NCI-H1417 (cell line): ENCODE measurements at regions not wholly inside any gene's neighbourhood (a gene's known extent, or its start where the extent isn't known, plus 50 kb on each side); places are given as distances from the start of the nearest gene placed in this dataset.
A peak's percentile ranks its signal among the peaks of the same experiment; 100 is the strongest.
"Not testable (repeated sequence)": the region's sequence is repeated elsewhere in the genome, so short reads cannot be mapped to it uniquely, and the experiment has no call there.

ENCODE experiments used
- DNase-seq, 3 experiments: peaks; one replicate each; lab custom pipeline; 2025; lab: John Stamatoyannopoulos, UW

DNA sequence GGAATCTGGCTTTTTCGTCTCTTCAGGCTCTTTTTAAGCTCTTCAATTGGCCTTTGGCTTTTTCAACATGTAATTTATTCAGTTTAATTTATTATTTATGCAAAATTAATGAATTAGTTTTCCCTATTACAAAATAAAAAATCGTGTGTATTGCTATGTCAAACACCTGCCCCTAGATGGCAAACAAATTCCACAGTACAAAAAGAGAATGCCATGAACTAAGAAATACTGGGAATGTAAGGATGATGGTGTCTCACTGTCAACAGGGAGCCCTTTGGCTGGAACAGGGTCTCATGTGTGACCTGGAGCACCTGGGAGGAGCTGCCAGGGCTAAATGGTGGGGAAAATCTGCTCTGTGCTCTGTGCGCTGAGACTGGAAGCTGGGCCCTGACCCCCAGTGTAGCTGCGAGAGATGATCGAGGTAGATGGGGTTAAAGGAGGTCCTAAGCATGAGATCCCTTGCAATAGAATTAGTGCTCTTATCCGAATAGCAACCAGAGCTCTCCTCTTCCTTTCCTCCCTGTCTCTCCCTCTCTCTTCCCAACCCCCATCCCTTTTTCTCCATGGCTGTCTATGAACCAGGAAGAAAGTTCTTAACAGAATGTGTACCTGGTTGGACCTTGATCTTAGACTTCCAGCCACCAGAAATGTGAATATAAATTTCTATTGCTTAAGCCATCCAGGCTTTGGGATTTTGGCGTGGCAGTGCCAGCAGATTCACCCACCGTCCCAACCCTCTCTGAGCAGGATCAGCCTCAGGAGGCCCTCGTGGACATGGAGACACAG is 1183.5 kb downstream of the RPIA start:
- DNase-seq: not testable (repeated sequence)

- DNase-seq: not testable (repeated sequence)
Measured at GRCh38 chr2:89876445-89876844, 1185.0 kb downstream of the RPIA start.

DNA sequence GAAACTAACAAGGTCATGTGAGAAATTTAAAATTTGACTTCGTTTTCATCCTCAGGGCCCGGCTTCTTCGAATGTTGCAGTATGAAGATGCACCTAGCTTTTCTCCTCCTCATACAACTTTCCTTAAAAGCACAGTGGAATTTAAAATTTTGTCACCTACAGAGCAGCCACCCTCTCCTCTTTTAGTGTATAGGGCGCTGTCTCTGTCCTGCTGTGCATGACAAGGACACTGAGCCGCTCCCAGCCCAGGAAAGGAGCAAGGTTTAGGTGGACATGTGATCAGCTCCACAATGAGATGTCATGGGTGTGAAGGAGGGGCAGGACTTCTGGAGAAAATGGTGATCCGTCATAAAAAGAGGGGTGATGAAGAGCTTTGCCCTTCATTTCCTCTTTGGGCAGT is 1185.4 kb downstream of the RPIA start:
- DNase-seq: not testable (repeated sequence)

DNA sequence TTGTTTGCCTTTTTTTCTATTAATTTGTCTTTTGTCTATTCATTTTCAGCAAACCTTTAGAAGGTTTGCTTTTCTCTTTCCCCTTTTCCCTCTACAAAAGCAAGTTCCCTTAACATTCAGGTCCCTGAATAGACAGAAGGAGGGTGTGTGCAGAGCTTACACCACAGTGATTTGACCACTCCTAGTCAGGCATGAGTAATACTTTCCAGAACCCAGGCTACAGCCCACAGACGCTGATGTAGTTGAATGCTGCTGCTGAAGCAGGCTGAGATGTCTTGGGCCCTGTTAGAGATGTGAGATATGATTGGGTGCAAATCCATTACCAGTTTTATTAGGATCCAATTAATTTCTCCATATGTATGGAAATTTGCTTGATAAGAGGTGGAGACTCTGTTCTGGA is 1191.4 kb downstream of the RPIA start:
- not testable (repeated sequence) for DNase-seq

DNA sequence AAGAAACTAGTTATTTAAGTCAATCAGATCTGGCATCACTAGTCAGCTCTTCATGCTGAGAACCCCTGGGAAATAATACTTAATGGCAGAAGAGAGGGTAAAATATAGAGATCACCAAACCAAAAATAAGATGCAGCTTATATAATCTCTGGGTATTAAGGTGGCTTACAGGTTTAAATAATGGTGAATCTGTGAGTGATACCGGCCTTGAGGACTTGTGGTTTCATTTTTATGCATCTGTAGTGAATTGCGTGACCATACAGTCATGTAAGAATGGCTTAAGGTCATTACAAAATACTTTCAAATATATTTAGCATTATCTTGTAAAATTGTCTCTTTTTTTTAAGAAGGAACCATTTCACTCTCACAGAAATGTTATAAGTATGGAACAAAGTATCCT is 1192.2 kb downstream of the RPIA start:
- DNase-seq: not testable (repeated sequence)

DNA sequence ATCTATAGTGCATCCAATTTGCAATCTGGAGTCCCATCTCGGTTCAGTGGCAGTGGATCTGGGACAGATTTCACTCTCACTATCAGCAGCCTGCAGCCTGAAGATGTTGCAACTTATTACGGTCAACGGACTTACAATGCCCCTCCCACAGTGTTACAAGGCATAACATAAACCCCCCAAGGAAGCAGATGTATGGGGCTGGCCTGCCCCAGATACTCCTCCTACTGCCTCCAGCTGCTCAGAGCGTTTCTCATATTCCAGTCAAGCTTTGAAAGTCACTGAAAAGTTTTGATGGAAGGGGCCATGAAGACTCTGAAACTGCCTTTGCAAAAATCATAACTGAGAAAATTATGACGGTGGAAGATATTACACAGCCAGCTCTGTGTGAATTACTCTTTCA is 1193.6 kb downstream of the RPIA start:
- DNase-seq: not testable (repeated sequence)

DNA sequence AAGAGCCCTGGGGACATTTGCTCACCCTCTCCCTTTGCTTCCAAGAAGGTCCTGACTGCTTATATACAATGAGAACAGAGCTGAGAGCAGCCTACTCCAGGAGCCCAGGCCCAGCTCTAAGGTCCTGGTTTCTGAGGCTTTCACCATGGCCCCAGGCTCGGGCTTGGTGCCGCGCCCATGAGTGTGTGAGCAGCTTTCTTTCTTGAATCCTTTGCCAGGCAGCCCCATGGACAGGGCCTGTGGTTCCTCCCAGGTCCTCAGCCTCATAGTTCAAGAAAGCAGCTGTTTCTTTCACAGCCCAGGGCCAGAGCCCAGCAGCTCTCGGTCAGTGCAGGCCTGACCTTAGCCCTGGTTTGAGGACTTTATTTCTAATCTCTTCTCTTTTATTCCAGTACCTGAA is 1197.2 kb downstream of the RPIA start:
- not testable (repeated sequence) for DNase-seq

- not testable (repeated sequence) for DNase-seq
Measured at GRCh38 chr2:89890185-89890773, 1198.8 kb downstream of the RPIA start.

DNA sequence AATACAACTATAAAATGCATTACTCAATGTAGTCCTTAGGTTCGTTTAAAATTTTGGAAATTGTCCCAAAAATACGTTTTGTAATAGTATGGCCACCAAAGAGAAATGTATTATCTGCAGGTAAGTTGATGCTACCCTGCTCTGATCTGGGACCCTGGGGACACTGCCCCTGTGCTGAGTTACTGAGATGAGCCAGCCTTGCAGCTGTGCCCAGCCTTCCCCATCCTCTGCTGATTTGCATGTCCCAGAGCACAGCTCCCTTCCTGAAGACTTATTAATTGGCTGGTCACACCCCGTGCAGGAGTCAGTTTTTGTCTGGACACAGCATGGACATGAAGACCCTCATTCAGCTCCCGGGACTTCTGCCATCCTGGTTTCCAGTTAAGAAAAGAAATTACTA is 1203.5 kb downstream of the RPIA start:
- DNase-seq: not testable (repeated sequence)

GRCh38 chr2:89895629-89896028 is 1204.2 kb downstream of the RPIA start:
- not testable (repeated sequence) for DNase-seq

DNA sequence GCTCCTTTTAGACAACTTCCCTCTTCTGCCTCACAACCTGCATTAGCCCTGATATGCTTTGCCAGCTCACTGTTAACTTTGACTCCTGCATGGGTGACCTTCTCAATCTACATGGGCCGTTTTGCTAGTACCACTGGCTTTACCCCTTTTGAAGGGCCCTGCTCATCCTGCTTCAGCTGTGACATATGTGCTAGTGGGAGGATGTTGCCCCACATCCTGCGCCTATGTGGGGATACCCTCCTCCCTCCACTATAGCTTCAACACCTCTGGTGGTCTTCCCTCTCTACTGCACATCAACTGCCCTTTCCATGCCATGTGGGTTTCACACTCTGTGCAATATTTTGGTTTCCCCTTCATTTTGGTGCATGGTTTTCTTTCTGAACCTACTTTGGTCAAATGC is 1235.5 kb downstream of the RPIA start:
- DNase-seq: not testable (repeated sequence)

- DNase-seq: not testable (repeated sequence)
Measured at GRCh38 chr2:89935436-89935835, 1244.0 kb downstream of the RPIA start.

GRCh38 chr2:89936011-89936410 is 1244.5 kb downstream of the RPIA start:
- DNase-seq: not testable (repeated sequence)

DNA sequence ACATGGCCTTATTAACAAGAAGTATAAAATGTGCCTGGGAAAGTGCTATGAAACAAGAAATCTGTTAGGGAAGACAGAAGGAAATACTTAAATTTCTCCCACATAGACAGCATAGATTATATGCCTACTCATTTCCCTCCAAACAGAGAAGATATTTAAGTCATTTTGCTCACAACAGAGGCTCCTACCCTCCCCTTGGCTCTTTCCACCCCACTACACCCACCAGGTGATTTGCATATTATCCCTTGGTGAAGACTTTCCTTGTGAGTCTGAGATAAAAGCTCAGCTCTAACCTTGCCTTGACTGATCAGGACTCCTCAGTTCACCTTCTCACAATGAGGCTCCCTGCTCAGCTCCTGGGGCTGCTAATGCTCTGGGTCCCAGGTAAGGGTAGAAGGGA is 1245.1 kb downstream of the RPIA start:
- not testable (repeated sequence) for DNase-seq

DNA sequence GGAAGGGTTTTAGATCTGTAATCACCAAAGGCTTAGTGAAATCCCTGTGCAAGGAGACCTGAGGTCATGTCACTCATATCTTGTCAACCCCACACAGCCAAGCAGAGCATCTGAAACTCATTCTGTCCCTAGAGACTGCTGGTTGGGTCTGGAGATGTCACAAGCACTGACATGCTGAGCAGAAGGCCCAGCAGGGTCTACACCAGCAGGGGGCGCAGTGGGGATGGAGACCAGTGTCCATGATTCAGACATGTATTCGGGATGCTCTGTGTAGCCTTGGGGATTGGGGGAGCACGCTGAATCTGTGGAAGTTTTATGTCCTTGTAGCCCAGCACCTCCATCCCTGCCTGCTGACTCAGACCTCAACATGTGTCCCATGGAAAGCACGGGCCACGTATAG is 1247.3 kb downstream of the RPIA start:
- DNase-seq: not testable (repeated sequence)

GRCh38 chr2:89944267-89944666 is 1252.8 kb downstream of the RPIA start:
- DNase-seq: not testable (repeated sequence)

- DNase-seq: not testable (repeated sequence)
Measured at GRCh38 chr2:89945004-89945616, 1253.6 kb downstream of the RPIA start.

- DNase-seq: not testable (repeated sequence)
Measured at GRCh38 chr2:89947208-89947815, 1255.8 kb downstream of the RPIA start.

DNA sequence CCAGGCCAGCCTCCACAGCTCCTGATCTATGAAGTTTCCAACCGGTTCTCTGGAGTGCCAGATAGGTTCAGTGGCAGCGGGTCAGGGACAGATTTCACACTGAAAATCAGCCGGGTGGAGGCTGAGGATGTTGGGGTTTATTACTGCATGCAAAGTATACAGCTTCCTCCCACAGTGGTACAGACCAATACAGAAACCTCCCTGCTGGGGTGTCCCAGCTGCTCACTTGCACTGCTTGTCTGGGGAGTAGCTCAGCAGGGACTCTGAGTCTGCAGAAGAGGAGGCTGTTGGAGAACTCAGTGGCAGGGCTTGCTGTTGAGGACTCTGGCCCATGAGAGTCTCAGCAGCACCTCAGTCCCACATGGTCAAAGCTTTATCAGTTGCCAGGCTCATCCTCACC is 1256.6 kb downstream of the RPIA start:
- not testable (repeated sequence) for DNase-seq

DNA sequence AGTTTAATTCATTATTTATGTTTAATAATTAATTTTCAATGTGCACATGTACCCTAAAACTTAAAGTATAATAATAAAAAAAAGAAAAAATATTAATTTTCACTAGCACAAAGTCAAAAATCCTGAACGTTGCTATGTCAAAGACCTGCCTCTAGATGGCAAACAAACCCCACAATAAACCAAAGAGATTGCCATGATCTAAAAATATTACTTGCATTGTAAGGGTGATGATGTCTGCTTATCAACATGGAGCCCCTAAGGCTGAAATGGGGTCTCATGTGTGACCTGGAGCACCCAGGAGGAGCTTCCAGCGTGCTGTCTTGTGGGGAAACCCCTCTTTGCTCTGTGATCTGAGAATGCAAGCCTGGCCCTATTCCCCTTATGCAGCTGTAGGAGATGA is 1259.3 kb downstream of the RPIA start:
- DNase-seq: not testable (repeated sequence)

DNA sequence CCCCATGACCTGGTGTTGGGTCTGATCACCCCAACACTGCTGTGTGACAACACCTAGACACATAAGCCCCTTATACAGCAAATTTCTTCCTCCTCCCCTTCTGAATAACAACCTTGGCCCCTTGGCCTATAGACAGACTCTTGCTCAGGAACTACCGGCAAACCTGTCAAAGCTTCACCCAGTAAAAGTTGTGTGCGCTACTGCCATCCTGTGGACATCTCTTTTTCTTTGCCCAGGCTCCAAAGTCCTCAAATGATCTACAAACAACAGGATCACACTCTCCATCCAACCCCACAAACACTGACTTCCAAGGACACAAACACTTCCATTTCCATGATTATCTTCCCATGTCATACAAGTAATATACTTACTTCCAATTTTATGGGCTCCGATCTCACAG is 1265.8 kb downstream of the RPIA start:
- DNase-seq: peak in 1 of 3 experiments; percentile 12

DNA sequence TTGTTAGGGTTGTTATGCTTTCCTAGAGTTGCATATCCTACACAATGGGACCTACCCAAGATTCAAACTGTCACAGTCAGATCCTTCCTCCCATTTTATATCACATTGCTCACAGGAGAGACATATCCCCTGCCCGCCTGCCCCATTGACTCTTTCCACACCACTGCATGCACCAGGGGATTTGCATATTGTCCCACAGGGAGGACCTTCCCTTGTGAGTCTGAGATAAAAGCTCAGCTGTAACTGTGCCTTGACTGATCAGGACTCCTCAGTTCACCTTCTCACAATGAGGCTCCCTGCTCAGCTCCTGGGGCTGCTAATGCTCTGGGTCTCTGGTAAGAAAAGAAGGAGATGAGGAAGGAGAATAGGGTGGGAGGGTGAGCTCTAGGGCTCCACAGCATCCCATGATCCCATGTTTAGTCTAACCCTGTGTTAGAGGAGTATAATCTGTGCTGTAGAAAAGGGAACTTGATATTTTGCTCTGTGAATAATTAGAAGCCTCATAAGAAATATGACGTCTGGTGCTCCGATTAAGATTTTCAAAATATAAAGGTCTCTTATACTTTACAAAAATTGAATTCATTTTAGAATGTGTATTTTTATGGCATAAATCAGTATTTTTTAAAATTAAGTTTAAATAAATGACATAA is 1268.4 kb downstream of the RPIA start:
- not testable (repeated sequence) for DNase-seq
